HG03159 (cell line): ENCODE measurements at regions not wholly inside any gene's neighbourhood (a gene's known extent, or its start where the extent isn't known, plus 50 kb on each side); places are given as distances from the start of the nearest gene placed in this dataset.
"Not testable (repeated sequence)": the region's sequence is repeated elsewhere in the genome, so short reads cannot be mapped to it uniquely, and the experiment has no call there.

Experiments
- ATAC-seq: cut with Tn5 transposase; IDR thresholded peaks from one replicate; pipeline ENCODE4 v1.9.1; 2021; ENCODE audit warnings: mild to moderate bottlenecking, moderate library complexity; ENCODE audit not compliant: unreplicated experiment

DNA sequence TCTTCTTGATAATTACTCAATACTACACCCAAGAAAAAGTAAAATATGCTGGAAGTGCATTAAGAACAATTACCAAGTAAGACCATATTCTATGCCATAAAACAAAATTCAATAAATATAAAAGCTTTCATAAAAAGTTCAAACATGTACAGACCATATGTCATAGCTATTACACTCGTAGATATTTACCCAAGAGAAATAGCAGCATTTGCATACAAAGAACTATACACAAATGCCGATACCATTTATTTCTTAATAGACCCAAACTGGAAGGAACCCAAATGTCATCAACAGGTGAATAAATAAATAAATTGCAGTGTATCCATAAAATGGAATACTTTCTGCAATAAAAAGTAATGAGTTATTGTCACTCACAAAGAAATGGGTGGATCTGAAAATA, 78.3 kb upstream of the SLC16A7 start:
- ATAC-seq = no peak

DNA sequence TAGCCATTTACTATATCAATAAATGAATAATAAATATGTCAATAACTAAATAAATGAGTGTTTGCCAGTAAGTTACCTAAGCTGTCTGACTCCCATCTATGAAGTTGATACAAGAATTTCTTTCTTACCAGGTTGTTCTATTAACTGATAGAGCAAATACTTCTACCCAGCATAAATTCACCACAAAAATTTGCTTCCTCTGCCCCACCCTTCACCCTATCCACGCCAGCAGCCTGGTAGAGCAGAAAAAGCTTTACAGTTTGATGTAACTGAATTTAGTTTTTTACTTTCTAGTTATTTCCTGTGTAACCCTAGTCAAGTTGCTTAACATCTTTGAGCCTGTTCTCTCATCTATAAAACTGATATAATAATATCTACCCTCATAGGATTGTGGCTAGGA, 94.9 kb upstream of the SLC16A7 start:
- no peak for ATAC-seq

- ATAC-seq = no peak
Observed at GRCh38 chr12:59500335-59500734, 95.5 kb upstream of the SLC16A7 start.

- peak; percentile 91 for ATAC-seq
Observed at GRCh38 chr12:59499774-59500173, 96.1 kb upstream of the SLC16A7 start.

GRCh38 chr12:59494617-59495016, 101.2 kb upstream of the SLC16A7 start:
- ATAC-seq = no peak

DNA sequence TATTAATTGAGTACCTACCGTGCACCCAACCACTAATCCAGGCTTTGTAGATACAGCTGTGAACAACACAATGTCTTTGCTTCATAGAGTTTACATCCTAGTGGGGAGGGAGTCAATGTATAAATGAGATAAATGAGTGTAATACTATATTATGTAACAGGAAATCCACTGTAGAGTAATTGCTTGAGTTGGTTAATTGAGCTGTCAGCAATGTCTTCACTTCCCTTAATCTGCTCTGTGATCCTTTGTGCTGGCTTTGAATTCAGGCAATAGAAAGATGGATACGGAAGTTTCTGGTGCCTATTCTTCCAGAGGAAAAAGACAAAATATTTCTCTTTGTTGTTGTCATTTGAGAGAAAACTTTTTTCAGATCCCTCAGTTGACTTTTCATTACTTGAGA, 104.0 kb upstream of the SLC16A7 start:
- ATAC-seq = no peak

DNA sequence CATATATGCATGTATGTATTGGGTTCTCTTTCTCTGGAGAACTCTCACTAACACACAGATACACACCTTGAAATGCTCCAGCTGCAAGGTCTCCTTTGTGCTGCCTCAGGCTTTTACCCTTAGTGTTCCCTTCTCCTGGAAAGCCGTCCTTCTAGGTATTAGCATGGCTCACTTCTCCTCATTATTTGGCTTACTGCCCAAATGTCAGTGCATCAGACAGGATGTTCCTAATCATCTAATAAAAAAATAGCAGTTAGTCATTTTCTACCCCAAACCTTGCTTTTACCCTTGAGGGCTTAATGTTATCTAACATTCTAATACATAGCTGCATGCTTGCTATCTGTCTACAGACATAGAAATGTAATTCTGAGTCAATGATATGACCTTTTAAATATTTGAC, 109.0 kb upstream of the SLC16A7 start:
- ATAC-seq = no peak

DNA sequence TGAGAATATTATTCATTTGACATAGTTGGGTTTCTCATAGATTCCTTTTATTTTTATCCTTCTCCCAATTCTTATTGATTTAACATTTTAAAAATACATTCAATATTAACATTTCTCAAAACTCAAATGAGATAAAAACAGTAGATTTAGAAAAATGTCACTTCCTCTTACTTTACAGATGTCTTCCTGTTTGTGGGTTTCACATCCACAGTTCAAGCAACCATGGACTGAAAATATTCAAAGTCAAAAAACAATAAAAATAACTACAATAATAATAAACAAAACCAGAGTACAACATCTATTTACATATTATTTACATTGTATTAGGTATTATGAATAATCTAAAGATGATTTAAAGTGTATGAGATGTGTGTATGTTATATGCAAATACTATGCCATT, 111.3 kb upstream of the SLC16A7 start:
- peak; percentile 93 for ATAC-seq

DNA sequence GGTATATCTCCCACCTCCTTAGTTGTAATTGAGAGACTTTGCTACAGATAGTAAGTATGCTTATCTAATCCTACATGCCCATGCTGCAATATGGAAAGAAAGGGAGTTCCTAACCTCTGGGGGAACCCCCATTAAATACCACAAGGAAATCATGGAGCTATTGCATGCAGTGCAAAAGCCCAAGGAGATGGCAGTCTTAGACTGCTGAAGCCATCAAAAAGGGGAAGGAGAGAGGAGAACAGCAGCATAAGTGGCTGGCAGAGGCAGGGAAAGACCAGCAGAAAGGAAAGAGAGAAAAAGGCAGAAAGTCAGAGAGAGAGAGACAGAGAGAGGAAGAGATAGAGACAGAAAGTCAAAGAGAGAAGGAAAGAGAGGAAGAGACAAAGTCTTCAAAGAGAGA, 121.6 kb upstream of the SLC16A7 start:
- not testable (repeated sequence) for ATAC-seq

GRCh38 chr12:59472273-59472672, 123.6 kb upstream of the SLC16A7 start:
- ATAC-seq = no peak

DNA sequence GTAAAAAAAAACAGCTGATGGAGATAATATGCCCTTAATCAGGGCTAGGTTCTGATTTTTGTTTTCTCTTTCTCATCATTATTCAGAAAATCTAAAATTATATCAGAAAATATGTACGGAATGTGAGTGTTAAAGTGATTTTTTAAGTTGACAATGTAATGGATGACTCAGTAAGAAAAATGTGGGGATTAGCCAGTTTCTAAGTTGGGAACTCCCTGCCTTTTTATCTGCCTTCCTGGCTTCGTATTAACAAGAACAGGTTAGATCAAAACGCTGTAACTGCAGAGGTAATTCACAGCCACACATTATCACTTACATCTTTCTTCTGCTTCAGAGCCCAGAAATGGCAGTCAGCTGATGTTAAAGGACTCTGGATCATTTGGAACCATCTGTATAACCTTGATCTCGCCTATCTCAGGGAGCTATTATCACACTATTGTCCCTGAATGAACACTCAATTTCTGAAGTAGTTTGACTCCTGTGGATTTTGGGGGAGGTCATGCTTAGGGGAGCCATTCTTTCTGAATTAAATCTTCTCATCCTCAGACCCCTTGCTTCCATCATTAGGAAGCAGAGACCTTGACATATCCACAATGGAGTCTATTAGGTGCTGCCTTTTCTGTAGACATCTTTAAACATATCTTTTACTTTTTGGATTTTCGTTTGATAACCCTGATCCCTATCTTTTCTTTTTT, 135.7 kb upstream of the SLC16A7 start:
- ATAC-seq = no peak

GRCh38 chr12:59453475-59453874, 142.4 kb upstream of the SLC16A7 start:
- ATAC-seq = no peak

- no peak for ATAC-seq
Observed at GRCh38 chr12:59452746-59453145, 143.1 kb upstream of the SLC16A7 start.

DNA sequence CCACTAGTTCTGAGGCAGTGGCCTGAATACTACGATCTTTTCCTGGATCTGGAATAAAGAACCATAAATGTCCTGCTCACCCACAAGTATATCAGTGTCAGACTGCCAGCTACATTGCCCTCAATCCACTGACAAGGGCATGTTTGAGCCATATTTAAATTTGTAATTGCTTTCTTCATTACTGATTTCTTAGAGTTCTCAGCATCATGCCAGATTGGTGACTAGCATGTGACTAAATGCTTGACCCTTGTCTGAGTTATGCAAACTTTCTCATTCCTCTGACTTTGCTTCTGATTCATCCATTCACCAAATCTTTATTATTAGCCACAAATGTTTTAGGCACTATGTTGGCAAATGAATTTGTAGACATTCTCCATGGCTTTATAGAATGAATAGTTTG, 143.6 kb upstream of the SLC16A7 start:
- ATAC-seq = no peak

GRCh38 chr12:59446116-59446515, 149.7 kb upstream of the SLC16A7 start:
- ATAC-seq = no peak

GRCh38 chr12:59444932-59445331, 150.9 kb upstream of the SLC16A7 start:
- ATAC-seq = no peak

DNA sequence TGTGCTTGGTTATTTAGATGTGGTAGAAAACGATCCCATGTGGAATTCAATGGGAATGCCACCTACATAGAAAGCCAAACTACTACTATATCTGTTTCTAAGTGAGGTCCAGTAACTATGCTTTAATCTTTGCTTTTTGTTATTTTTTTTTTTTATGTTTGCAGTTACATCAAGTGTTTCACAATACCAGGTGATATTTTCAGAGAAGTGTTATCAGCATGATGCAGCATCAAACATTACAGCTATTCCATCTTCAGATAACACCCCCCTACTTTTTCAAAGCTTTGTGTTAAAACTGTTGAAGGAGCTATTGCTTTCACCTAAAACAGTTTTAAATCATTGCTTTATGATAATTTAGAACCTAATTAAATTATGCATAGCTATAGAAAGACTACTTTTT, 163.8 kb upstream of the SLC16A7 start:
- ATAC-seq = no peak

DNA sequence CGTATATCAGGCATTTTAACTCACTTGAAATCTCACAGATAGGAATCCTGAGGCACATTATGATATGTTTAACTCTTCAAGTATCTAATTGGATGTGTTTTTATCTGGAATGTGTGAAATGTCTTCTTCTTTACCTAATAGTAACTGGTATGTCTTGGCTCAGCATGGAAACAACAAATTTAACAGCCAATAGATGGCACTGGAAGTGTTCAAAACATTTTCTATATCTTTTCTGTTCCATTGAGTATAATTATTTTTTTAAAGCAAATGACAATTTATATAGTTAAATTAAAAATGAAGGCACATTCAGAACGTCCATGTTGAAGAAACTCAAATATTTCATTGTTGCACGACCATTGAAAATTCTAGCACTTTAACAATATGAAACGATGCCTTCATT, 164.6 kb upstream of the SLC16A7 start:
- no peak for ATAC-seq

GRCh38 chr12:59429766-59430165, 166.1 kb upstream of the SLC16A7 start:
- ATAC-seq = no peak

GRCh38 chr12:59425798-59426197, 170.0 kb upstream of the SLC16A7 start:
- no peak for ATAC-seq

DNA sequence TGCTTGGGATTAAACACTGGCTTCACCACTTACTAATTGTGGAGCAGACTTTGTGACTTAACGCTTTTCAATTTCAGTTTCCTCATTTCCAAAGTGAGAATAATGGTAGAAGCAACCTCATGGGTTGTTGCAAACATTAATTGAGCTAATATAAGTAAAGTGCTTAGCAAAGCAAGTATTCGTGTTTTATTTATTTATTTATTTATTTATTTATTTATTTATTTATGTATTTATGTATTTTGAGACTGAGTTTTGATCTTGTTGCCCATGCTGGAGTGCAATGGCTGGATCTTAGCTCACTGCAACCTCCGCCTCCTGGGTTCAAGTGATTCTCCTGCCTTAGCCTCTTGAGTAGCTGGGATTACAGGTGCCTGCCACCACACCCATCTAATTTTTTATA, 171.2 kb upstream of the SLC16A7 start:
- ATAC-seq = not testable (repeated sequence)

- ATAC-seq = no peak
Observed at GRCh38 chr12:59414051-59414450, 181.8 kb upstream of the SLC16A7 start.

GRCh38 chr12:59408431-59408830, 187.4 kb upstream of the SLC16A7 start:
- no peak for ATAC-seq
